Coronary artery (tissue), 2 donors: ENCODE measurements at regions not wholly inside any gene's neighbourhood (a gene's known extent, or its start where the extent isn't known, plus 50 kb on each side); places are given as distances from the start of the nearest gene placed in this dataset.
A peak's percentile ranks its signal among the peaks of the same experiment; 100 is the strongest.

Source experiments
- DNase-seq: peaks from one replicate; pipeline ENCODE4 v3.0.0-alpha.2; 2017; ENCODE audit warnings: low spot score
- H3K27ac ChIP-seq, 2 donors: fragments of 200-600 bp; sonication (generic); one replicate each; pipeline ENCODE4 v1.5.1; 2016 to 2019
- H3K4me3 ChIP-seq: fragments of 200-600 bp; sonication (generic); 2 replicates; pipeline ENCODE4 v1.5.1; 2016; ENCODE audit warnings: mild to moderate bottlenecking, moderate library complexity
- CTCF ChIP-seq: fragments of 200-600 bp; sonication (generic); IDR thresholded peaks from one replicate; pipeline ENCODE4 v1.5.1; 2019; ENCODE audit warnings: antibody characterized with exemption

DNA sequence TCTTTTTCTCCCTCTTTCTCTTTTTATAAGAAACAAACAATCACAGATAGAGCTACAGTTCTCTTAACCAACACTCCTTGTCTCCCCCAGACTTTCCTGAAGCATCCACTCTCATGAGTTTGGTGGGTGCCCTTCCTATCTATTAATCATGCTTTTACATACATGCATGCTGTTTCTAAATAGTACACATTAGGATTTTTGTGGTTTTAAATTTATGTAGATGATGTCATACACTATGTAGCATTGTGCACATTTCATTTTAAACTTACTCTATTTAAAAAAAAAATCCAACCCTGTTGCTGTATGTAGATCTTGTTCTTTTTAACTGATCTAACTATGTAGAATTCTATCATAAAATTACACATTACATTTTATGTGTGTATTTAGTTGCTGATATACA lies 104.3 kb upstream of the MRPS22 start:
- no peak overlapping the region for H3K4me3 ChIP-seq
- H3K27ac ChIP-seq, result no peak overlapping the region
- DNase-seq, result no peak
- TF ChIP-seq CTCF, result no peak

GRCh38 chr3:139241783-139242182 lies 102.0 kb upstream of the MRPS22 start:
- TF ChIP-seq CTCF, result no peak
- no peak overlapping the region for H3K27ac ChIP-seq
- H3K4me3 ChIP-seq, result no peak overlapping the region
- no peak for DNase-seq

DNA sequence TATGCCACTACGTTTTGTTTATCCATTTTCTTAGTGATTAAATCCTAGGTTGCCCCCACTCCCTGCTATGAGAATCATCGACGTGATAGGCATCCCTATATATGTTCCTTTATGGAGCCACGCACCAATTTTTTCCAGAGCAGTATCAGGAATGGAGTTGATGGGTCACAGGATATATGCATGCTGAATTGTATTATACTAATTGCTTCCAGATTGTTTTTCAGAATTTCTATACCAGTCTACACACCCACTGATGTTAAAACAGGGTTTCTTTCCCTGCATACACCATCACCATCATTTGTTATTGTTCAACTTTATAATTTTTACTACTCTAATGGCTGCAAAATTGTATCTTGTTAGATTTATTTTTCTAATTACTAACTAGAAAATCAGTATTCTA lies 100.1 kb upstream of the MRPS22 start:
- no peak for DNase-seq
- Histone ChIP-seq H3K4me3 (no peak overlapping the region), H3K27ac (no peak overlapping the region)
- no peak for TF ChIP-seq CTCF

DNA sequence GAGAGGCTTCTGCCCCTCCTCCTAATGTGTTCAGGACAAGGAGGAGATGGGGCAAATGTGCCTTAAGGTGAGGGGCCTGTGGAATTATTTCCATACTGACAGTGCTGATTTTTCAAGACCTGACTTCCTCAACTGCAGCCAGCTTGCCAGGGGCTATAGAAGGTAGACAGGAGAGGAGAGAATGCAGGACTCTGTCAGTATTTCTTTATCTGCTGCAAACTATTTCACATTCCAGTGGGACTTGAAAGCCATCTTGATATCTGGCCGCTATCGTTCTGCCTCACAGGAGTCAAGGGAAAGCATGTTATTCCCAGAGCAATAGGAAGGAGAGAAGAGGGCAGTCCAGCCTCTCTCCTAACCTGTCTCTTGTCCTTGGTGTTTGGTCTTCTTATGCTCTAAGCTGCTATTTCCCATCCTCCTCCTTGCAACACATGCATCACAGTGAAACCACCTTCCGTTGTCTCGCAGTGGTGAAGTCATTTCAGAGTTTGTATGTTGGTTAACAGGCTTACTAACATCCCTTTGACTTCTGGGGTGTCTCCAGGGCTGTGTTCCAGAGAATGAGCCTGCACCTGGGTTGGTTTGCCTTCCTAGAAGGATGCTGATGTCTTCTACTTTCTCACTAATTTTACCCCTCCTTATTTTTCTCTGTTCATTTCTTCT lies 95.1 kb upstream of the MRPS22 start:
- DNase-seq, result no peak
- Histone ChIP-seq H3K27ac (no peak overlapping the region), H3K4me3 (no peak overlapping the region)
- no peak for TF ChIP-seq CTCF

DNA sequence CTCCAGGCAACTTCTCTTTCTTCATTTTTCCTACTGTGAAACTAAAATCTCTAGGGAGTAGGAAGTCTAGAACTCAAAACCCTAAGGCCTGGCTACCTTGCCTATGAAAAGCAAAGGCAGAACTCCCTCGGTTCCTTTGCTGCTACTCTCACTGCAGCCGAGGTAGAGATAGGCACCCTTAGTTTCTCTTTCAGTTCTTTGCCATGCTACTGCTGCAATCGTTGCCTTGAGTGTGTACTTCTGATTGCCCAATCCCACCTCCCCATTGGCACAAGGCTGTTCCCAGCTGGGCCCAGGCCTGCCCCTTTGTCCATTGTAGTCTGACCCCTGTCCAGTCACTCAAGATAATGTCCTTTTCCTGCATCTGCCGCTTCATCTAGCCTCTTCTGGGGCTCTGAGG lies 92.3 kb upstream of the MRPS22 start:
- H3K27ac ChIP-seq, result no peak overlapping the region
- no peak overlapping the region for H3K4me3 ChIP-seq
- TF ChIP-seq CTCF, result no peak
- no peak for DNase-seq

- DNase-seq, result no peak
- TF ChIP-seq CTCF, result no peak
- H3K27ac ChIP-seq, result no peak overlapping the region
- no peak overlapping the region for H3K4me3 ChIP-seq
Measured at GRCh38 chr3:139252719-139253118, 91.1 kb upstream of the MRPS22 start.

DNA sequence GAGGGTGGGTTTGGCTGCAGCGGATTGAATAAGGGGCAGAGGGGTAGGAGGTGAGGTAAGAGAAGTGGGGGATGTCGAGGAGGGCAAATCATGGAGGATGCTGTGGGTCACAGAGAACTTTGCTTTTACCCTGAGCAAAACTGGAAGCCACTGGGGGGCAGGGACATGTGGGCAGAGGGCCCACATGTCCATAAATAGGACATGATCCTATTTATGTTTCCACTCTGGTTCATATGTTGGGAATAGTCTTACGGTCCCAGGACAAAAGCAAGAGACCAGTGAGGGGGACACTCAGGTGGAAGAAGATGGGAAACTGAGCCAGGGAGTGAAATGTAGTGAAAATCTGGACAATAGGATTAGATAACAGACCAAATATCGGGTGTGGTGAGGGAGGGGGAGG lies 85.5 kb upstream of the MRPS22 start:
- DNase-seq, result peak; percentile 16
- TF ChIP-seq CTCF, result no peak

More for the DNA sequence above, 85.5 kb upstream of the MRPS22 start:
- Histone ChIP-seq H3K4me3 (no peak overlapping the region), H3K27ac (no peak overlapping the region)
